ENCODE measurements at regions not wholly inside any gene's neighbourhood (a gene's known extent, or its start where the extent isn't known, plus 50 kb on each side); places are given as distances from the start of the nearest gene placed in this dataset.

GRCh38 chr12:93977081-93977480 lies 171.3 kb upstream of the PLXNC1 start (continued):
- TF ChIP-seq BCLAF1 (IDR thresholded peaks at IDR 0.05): no peak
- TF ChIP-seq RELA (IDR thresholded peaks at IDR 0.05; ENCODE audit: borderline replicate concordance, partially characterized antibody): no peak
- TF ChIP-seq HDGF (IDR thresholded peaks at IDR 0.05): no peak
- TF ChIP-seq YBX1 (IDR thresholded peaks at IDR 0.05): no peak
- TF ChIP-seq ZNF207 (IDR thresholded peaks at IDR 0.05; ENCODE audit: borderline replicate concordance): no peak
- TF ChIP-seq NFIC (IDR thresholded peaks at IDR 0.05; ENCODE audit: low read depth, low read length): no peak

GRCh38 chr12:93978553-93978952 lies 169.8 kb upstream of the PLXNC1 start:
- ChIA-PET SMC1A (ENCODE audit: uncharacterized antibody, unreplicated experiment) (interaction anchor here (1.0 to 2.0 kb wide), 6 partner anchors 30 to 476 kb away, joined by 3 to 11 read pairs (median 4); no protein-coding TSS in a partner anchor), RAD21 (ENCODE audit: unreplicated experiment) (interaction anchor here (0.9 to 2.8 kb wide), 4 partner anchors 18 to 476 kb away, joined by 3 to 10 read pairs (median 4); no protein-coding TSS in a partner anchor), CTCF (interaction anchor here (0.6 to 2.9 kb wide), 7 partner anchors 122 to 476 kb away, joined by 3 to 22 read pairs (median 7); no protein-coding TSS in a partner anchor), POLR2A (interaction anchor here (0.7 kb wide), 1 partner anchor 396 kb away, joined by 6 read pairs; no protein-coding TSS in a partner anchor)
- no peak overlapping the region for H2AFZ ChIP-seq (ENCODE audit: control insufficient read depth, low read depth, low read length)
- no peak for ATAC-seq
- no peak overlapping the region for H3K4me3 ChIP-seq
- H3K9ac ChIP-seq (ENCODE audit: control insufficient read depth, insufficient read depth, low read length): no peak overlapping the region
- H3K79me2 ChIP-seq (ENCODE audit: control insufficient read depth, insufficient read depth, low read length): no peaks in the 10 kb centered on the region
- H3K4me2 ChIP-seq (ENCODE audit: control insufficient read depth, insufficient read depth): no peak overlapping the region
- TF ChIP-seq MYB (IDR thresholded peaks at IDR 0.05; ENCODE audit: borderline replicate concordance, low read depth, low read length) (no peak), ZNF622 (IDR thresholded peaks at IDR 0.05) (no peak), PML (IDR thresholded peaks at IDR 0.05; ENCODE audit: low read length) (no peak), HDGF (IDR thresholded peaks at IDR 0.05) (no peak), EZH2 (IDR thresholded peaks at IDR 0.05; ENCODE audit: borderline replicate concordance, control insufficient read depth, low read depth, low read length) (no peak), KDM1A (IDR thresholded peaks at IDR 0.05; ENCODE audit: borderline replicate concordance) (no peak), SIN3A (IDR thresholded peaks at IDR 0.05; ENCODE audit: low read depth, low read length) (no peak), TCF12 (IDR thresholded peaks at IDR 0.05; ENCODE audit: low read depth, low read length) (no peak), GABPA (IDR thresholded peaks at IDR 0.05; ENCODE audit: low read depth) (no peak), TBL1XR1 (IDR thresholded peaks at IDR 0.05; ENCODE audit: low read depth, low read length) (no peak)
- intact Hi-C loops (cut with micrococcal nuclease; ENCODE audit: unreplicated experiment): loop anchor here (2.0 to 5.0 kb wide), 3 partner anchors 124 to 476 kb away; no protein-coding TSS in a partner anchor
- no TSS peak for BruUV-seq (replicated peaks)
- no peaks in the 10 kb centered on the region; a peak in 2 of 4 replicates for H3K27me3 ChIP-seq (replicated peaks in 1 of 2; ENCODE audit: control insufficient read depth in 2 of 2, insufficient read depth in 2 of 2, low read length in 1 of 2)
- WGBS (ENCODE audit: insufficient coverage, insufficient replicate concordance, low lambda C conversion rate, missing lambda C conversion rate): 76% methylated on average over 1 of the region's 1 CpG
- no peak for FAIRE-seq
- no peak overlapping the region for H3K27ac ChIP-seq (ENCODE audit: control insufficient read depth, insufficient read depth)
- no peaks in the 10 kb centered on the region for H3K4me1 ChIP-seq (ENCODE audit: control insufficient read depth, insufficient read depth, low read length)
- no peaks in the 10 kb centered on the region for H3K9me3 ChIP-seq (replicated peaks; ENCODE audit: control insufficient read depth, insufficient read depth, low read length)
- in situ Hi-C loops (cut with MboI): no loop called here
- H3K36me3 ChIP-seq (ENCODE audit: control insufficient read depth in 2 of 2, insufficient read depth in 2 of 2, low read length in 1 of 2): no peaks in the 10 kb centered on the region
- no peak for DNase-seq (ENCODE audit: low read depth, low spot score)
- no peaks in the 10 kb centered on the region for H4K20me1 ChIP-seq (ENCODE audit: control insufficient read depth, insufficient read depth)
